Fibroblast of skin of abdomen (primary cell): ENCODE measurements at regions not wholly inside any gene's neighbourhood (a gene's known extent, or its start where the extent isn't known, plus 50 kb on each side); places are given as distances from the start of the nearest gene placed in this dataset.

Source experiments
- DNase-seq: peaks from one replicate; pipeline ENCODE4 v3.0.0-alpha.2; 2013

- no peak for DNase-seq
Measured at GRCh38 chr11:134761386-134761785, 349.3 kb upstream of the B3GAT1 start.

- DNase-seq = no peak
Measured at GRCh38 chr11:134760957-134761356, 348.9 kb upstream of the B3GAT1 start.

- DNase-seq = no peak
Measured at GRCh38 chr11:134760299-134760698, 348.3 kb upstream of the B3GAT1 start.

DNA sequence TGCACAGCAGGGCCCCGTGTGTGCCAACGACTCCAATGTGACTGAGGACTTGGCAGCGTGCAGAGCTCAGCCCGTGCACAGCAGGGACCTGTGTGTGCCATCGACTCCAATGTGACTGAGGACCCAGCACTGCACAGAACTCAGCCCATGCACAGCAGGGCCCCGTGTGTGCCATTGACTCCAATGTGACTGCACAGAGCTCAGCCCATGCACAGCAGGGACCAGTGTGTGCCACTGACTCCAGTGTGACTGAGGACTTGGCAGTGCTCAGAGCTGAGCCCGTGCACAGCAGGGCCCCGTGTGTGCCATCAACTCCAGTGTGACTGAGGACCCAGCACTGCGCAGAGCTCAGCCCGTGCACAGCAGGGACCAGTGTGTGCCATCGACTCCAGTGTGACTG, 347.8 kb upstream of the B3GAT1 start:
- no peak for DNase-seq

GRCh38 chr11:134759274-134759673, 347.2 kb upstream of the B3GAT1 start:
- no peak for DNase-seq

DNA sequence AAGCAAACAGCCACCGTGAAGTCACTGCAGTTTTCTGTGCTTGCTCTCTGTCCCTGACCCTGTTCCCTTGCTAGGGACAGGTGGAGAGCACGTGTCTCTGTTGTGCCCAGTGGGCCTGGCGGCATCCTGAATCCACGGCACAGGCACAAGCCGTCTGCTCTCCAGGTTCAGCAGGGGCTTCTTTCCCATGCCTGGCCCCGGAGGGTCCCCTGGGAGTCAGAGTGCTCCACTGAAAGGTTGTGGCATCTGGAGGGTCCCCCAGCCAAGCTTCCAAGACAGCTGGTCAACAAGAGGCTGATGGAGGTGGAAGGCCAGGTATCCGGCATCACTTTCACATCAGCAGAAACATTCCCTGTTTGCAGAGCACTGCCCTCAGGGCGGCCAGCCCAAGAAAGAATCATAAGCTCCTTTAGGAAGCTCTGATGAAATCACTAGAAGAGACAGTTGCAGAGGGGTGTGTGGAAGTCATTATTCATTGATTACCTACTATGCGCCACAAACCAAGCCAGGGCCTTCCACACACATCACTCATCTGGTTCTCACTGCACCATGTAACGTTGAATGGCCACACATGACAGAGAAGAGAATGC, 346.4 kb upstream of the B3GAT1 start:
- DNase-seq = no peak

DNA sequence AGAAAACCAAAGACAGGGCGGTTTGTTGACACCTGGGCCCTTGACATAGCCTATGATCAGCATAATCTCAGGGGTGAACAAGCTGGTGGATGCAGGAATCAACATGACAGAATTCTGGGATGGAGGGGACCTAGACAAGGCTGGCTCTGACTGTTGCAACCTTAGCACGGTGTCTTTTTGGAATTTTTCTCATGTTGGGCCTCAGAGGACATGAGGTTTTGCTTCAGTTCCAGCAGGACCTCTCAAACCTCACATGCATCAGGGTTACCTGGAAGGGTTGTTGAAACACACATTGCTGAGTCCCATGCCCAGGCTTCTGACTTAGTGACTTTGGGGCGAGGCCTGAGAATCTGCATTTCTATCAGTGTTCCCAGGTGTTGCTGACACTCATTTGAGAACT, 345.6 kb upstream of the B3GAT1 start:
- DNase-seq = no peak

DNA sequence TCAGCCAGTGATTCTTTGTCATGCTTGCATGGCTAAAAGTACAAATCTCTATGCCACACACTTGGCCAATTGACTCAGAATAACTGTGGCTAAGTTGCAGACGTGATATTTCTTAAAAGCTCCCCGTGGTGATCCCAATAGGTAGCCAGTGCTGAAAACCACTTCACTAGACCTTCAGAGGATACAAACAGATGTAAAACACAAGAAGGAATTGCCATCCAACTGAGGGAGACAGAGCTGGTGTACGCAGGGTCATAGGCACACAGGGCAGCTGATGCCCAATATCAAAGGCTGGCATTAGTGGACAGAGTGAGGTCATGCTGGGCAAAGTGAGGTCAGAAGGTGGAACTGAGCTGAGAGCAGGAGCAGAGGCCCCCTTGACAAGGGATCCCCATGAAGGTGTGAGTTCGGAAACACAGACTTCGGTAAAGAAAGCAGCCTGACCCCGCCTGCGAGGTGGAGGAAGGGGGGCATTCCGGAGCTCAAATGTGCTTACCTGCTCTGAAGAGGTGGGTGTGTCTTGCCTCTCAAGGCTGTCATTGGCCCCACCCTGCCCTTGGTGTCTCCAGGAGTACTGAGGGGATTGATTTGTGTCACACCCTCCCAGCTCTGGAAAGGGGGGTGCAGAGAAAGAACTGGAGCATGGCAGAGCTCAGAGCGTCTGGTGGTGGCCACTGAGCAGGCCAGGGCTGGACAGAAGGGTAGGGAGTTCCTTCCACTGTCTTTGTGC, 344.9 kb upstream of the B3GAT1 start:
- no peak for DNase-seq

GRCh38 chr11:134755535-134755934, 343.5 kb upstream of the B3GAT1 start:
- DNase-seq = no peak

DNA sequence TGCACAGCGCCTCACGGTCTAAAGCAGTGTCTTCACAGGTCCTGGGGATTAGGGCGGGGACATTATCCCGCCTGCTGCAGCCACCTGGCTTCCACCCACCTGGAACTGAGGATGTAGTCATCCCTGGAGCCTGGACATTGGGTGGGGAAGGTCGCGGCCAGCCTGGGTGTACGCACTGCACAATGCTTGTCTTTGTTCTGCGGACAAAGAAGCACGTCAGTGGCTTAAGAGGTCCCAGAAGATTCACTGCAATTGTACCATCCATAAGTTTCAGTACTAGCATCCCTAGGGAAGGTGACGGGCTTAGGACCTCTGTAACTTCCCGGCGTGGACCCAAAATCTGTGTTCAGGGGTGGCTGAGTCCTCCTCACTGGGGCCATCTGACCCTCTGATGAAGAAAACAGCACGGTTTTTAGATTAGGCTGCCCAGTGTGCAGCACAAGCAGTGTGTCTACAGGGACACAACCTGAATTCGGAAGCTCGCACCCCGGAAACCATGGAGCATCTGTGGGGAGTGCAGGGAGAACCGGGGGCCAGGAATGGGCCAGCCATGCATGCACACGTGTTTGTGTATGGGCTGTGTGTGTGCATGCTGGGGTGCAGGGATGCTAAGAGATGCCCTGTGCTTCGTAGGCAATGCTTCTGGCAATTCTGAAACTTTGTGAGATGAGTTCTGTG, 342.6 kb upstream of the B3GAT1 start:
- no peak for DNase-seq

DNA sequence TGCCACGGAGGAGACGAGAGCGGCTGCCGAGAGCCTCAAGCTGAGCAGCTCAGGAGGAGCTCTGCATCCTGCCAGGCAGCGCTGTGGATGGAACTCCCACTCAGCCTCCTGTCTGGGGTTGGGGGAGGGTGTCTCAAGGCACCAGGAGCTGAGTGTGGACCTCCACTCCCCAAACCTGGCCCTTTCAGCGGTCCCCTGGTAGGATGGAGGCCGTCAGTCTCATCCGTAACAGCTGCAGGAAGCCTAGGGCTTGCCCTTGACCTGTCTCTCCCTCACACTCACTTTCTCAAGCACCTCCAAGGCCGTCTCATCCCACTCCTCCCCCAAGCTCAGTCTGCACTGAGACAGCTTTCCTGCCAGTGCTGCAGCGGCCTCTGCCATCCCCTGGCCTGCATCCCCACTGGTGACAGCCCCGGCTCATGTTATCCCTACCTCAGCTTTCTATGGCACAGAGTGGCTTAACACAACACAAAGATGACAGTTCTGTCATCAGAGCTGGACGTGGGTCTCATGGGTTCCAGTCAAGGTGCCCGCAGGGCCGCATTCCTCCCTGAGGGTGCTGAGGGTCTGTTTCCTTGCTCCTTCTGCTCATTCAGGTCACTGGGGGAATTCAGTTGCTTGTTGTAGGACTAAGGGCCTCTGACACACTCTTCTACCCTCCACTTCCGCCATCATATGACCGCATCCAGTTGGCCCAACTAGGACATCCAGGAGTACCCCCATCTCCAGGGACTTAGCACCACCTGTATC, 341.9 kb upstream of the B3GAT1 start:
- no peak for DNase-seq

- DNase-seq = no peak
Measured at GRCh38 chr11:134752964-134753770, 341.1 kb upstream of the B3GAT1 start.

DNA sequence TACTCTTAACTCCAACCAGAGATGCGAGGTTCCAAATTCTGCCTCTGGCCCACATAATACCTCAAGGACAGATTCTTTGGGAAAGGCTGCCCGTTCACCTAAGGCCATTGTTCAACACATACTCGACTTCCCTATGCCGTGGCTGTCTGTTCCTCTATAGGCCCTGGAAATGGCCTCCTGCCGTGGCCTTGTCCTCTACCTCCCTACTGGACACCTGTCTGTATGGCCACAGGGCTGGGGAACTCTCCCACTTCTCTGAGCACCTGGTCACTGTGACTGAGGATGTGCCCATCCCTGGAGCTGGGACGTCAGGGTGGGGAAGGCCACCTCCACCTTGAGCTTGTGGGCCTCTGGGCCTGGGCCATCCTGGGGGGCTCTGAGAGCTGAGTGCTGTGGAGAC, 340.5 kb upstream of the B3GAT1 start:
- DNase-seq = no peak

DNA sequence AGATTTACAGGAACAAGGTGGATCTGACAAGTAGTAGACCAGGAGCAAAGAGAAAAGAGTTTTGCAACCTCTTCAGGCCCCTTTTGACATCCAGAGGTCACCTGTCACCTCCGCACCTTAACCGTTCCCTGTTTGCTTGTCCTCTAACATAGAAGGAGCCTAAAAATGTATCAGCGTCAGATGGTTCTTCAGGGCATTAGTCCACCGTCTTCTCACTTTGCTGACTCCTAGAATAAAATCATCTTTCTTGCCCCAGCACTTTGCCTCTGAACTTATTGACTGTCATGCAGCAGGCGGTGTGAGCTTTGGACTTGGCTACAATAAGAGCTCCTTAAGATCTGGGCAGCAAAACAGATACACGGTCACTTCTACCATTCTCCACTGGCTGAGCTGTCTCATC, 339.7 kb upstream of the B3GAT1 start:
- DNase-seq = no peak

GRCh38 chr11:134751031-134751585, 339.1 kb upstream of the B3GAT1 start:
- no peak for DNase-seq

DNA sequence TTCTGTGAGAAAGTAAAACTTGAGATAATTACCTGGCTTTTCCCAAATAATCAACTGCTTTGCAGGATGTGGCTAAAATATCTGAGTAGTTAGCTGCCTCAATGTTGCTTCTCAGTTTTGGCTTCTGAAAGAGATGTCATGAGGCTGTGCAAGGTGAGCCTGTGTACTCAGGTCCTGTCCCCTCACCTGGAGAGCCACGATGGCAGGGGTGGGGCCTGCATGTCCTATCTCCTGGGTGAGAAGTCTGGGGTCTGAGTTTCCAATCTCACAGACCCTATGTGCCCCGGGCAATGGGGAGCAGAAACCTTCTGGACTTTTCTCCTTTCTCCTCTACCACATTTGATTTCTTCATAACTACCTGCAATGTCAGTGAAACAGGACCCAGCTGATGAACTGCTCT, 338.6 kb upstream of the B3GAT1 start:
- DNase-seq = no peak

GRCh38 chr11:134749040-134749839, 337.2 kb upstream of the B3GAT1 start:
- DNase-seq = no peak

- no peak for DNase-seq
Measured at GRCh38 chr11:134746609-134747008, 334.6 kb upstream of the B3GAT1 start.

- no peak for DNase-seq
Measured at GRCh38 chr11:134745456-134745855, 333.4 kb upstream of the B3GAT1 start.

DNA sequence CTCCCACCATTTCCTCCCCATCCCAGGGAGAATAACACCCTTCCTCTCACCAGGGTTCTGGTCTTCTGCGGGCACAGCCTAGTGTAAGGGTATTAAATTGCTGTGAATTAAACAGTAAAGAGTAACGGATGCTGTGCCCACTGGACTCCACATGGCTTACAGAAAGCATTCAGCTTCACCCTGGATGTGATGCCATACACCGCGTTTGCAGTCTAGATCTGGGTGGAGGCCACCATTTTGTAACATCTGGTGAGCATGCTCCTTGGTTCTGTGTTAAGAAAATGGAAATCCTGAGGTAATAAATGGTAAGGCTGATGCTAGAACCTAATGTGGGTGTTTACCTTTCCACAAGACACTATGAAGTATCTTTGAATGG, 331.8 kb upstream of the B3GAT1 start:
- DNase-seq = no peak
